Tibial artery (tissue), 4 donors: ENCODE measurements at regions not wholly inside any gene's neighbourhood (a gene's known extent, or its start where the extent isn't known, plus 50 kb on each side); places are given as distances from the start of the nearest gene placed in this dataset.

Experiments
- DNase-seq, 2 donors: peaks; one replicate each; pipeline ENCODE4 v3.0.0-alpha.2; 2019
- H3K27ac ChIP-seq, 2 donors: fragments of 200-600 bp; sonication (generic) in 1 of 2; 1 replicate in 1 of 2; 2 replicates in 1 of 2; pipeline ENCODE4 v1.5.1; 2018 to 2019; ENCODE audit warnings: mild to moderate bottlenecking in 1 of 2
- H3K27me3 ChIP-seq, 2 donors: fragments of 200-600 bp; sonication (generic) in 1 of 2; one replicate each; pipeline versions ENCODE4 v1.5.1 to v1.6.0; 2016 to 2019
- H3K36me3 ChIP-seq, 3 donors: fragments of 200-600 bp; sonication (generic) in 2 of 3; one replicate each; pipeline ENCODE4 v1.5.1; 2016 to 2019; ENCODE audit warnings: mild to moderate bottlenecking in 2 of 3
- H3K4me1 ChIP-seq, 4 donors: fragments of 200-600 bp; sonication (generic) in 2 of 4; 1 replicate in 3 of 4; 2 replicates in 1 of 4; pipeline ENCODE4 v1.5.1; 2016 to 2019
- H3K4me3 ChIP-seq, 2 donors: fragments of 200-600 bp; sonication (generic) in 1 of 2; 1 replicate in 1 of 2; 2 replicates in 1 of 2; pipeline ENCODE4 v1.5.1; 2018 to 2019; ENCODE audit warnings: mild to moderate bottlenecking in 2 of 2
- H3K9me3 ChIP-seq, 3 donors: fragments of 200-600 bp; sonication (generic) in 1 of 3; one replicate each; pipeline ENCODE4 v1.5.1; 2016 to 2019
- CTCF ChIP-seq, 2 experiments: fragments of 200-600 bp in 1 of 2; fragments of 450-650 bp in 1 of 2; IDR thresholded peaks; one replicate each; pipeline ENCODE4 v1.5.1; 2017 to 2019; ENCODE audit warnings: antibody characterized with exemption in 2 of 2, mild to moderate bottlenecking in 1 of 2, moderate library complexity in 1 of 2
- intact Hi-C: fragments of 100-400 bp; cut with DNase I; formaldehyde crosslinking; loops from one replicate; pipeline ENCODE4 v1.15.0; 2023; ENCODE audit warnings: low total_unique reads

GRCh38 chr16:66152823-66153393, 213.6 kb upstream of the CDH5 start:
- no peak for DNase-seq
- Histone ChIP-seq H3K4me3 (no peak overlapping the region), H3K27ac (peak overlapping the region; percentile 38 to 54), H3K27me3 (no peaks in the 10 kb centered on the region), H3K9me3 (no peaks in the 10 kb centered on the region), H3K36me3 (no peaks in the 10 kb centered on the region), H3K4me1 (peaks cover 0 to 30% (median 22%) of the 10 kb centered on the region in 4 donors)
- intact Hi-C loops: no loop called here
- TF ChIP-seq CTCF (IDR thresholded peaks at IDR 0.05): no peak

DNA sequence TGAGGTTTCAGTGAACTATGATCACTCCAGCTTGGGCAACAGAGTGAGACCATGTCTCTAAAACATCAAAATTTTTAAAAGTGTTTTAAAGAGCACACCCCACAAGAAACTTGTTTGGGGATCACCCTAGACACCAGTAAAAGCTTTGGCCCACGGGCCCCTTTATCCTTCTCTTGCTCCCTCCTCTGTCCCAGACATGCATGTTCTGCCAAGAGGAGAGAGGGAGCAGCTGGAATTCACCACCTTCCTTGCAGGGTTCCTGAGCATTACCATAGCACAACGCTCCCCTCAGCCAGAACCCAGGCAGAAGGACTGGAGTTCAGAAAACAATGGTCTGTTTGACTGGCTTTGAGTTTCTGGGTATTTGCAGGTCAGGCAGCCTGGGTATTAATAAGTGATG, 214.3 kb upstream of the CDH5 start:
- Histone ChIP-seq H3K27ac (peak overlapping the region; percentile 38 to 54), H3K4me1 (peaks cover 0 to 30% (median 22%) of the 10 kb centered on the region in 4 donors), H3K9me3 (no peaks in the 10 kb centered on the region), H3K4me3 (no peak overlapping the region), H3K36me3 (no peaks in the 10 kb centered on the region), H3K27me3 (no peaks in the 10 kb centered on the region)
- DNase-seq: no peak
- no peak for TF ChIP-seq CTCF (IDR thresholded peaks at IDR 0.05)
- intact Hi-C loops: no loop called here

- Histone ChIP-seq H3K9me3 (no peaks in the 10 kb centered on the region), H3K27ac (peak overlapping the region in 1 of 2 donors; percentile 29), H3K36me3 (no peaks in the 10 kb centered on the region), H3K4me3 (no peak overlapping the region), H3K4me1 (peaks cover 0 to 30% (median 22%) of the 10 kb centered on the region in 4 donors), H3K27me3 (no peaks in the 10 kb centered on the region)
- DNase-seq: no peak
- intact Hi-C loops: no loop called here
- no peak for TF ChIP-seq CTCF (IDR thresholded peaks at IDR 0.05)
Observed at GRCh38 chr16:66150698-66151482, 215.6 kb upstream of the CDH5 start.

GRCh38 chr16:66147291-66147690, 219.2 kb upstream of the CDH5 start:
- Histone ChIP-seq H3K4me3 (no peak overlapping the region), H3K36me3 (no peaks in the 10 kb centered on the region), H3K27ac (no peak overlapping the region), H3K27me3 (no peaks in the 10 kb centered on the region), H3K9me3 (no peaks in the 10 kb centered on the region), H3K4me1 (peaks cover 0 to 8% (median 6%) of the 10 kb centered on the region in 4 donors)
- no peak for TF ChIP-seq CTCF (IDR thresholded peaks at IDR 0.05)
- peak in 1 of 2 donors; percentile 54 for DNase-seq
- intact Hi-C loops: no loop called here

GRCh38 chr16:66146798-66147197, 219.7 kb upstream of the CDH5 start:
- no peak overlapping the region for H3K27ac ChIP-seq
- H3K9me3 ChIP-seq: no peaks in the 10 kb centered on the region

More at GRCh38 chr16:66146798-66147197, 219.7 kb upstream of the CDH5 start:
- TF ChIP-seq CTCF (IDR thresholded peaks at IDR 0.05): no peak
- Histone ChIP-seq H3K4me1 (peaks cover 0 to 5% (median 4%) of the 10 kb centered on the region in 4 donors), H3K4me3 (no peak overlapping the region), H3K27me3 (no peaks in the 10 kb centered on the region), H3K36me3 (no peaks in the 10 kb centered on the region)
- DNase-seq: peak in 1 of 2 donors; percentile 23
- intact Hi-C loops: no loop called here
